HL-60 (cell line): ENCODE measurements at regions not wholly inside any gene's neighbourhood (a gene's known extent, or its start where the extent isn't known, plus 50 kb on each side); places are given as distances from the start of the nearest gene placed in this dataset.

Experiments
- CTCF ChIP-seq: IDR thresholded peaks from one replicate; pipeline ENCODE4 v1.5.1; 2011; ENCODE audit warnings: low read length, control low read depth, inconsistent platforms; ENCODE audit not compliant: insufficient read depth
- REST ChIP-seq: IDR thresholded peaks from 2 replicates; pipeline ENCODE4 v1.6.1; 2012; ENCODE audit warnings: low read depth; ENCODE audit not compliant: insufficient replicate concordance
- SPI1 ChIP-seq: IDR thresholded peaks from 2 replicates; pipeline ENCODE4 v1.6.1; 2012; ENCODE audit warnings: low read depth, mild to moderate bottlenecking, borderline replicate concordance

GRCh38 chr13:99113351-99113750 lies 87.3 kb upstream of the UBAC2 start:
- TF ChIP-seq CTCF (no peak), REST (no peak), SPI1 (no peak)
